RWPE1 (cell line): ENCODE measurements at regions not wholly inside any gene's neighbourhood (a gene's known extent, or its start where the extent isn't known, plus 50 kb on each side); places are given as distances from the start of the nearest gene placed in this dataset.

Experiments
- CTCF ChIA-PET: fragments of 350-600 bp; sonication (Branson Sonifier 250); formaldehyde crosslinking; extraction: SDS; loops from one replicate; lab custom pipeline; 2021; lab: Yijun Ruan, JAX
- POLR2A ChIA-PET: fragments of 400-600 bp; formaldehyde crosslinking; extraction: SDS; loops from one replicate; lab custom pipeline; 2020; ENCODE audit warnings: antibody characterized with exemption; ENCODE audit not compliant: low non-redundant PET; lab: Yijun Ruan, JAX
- DNase-seq: peaks from one replicate; pipeline ENCODE4 v3.0.0; 2012; ENCODE audit warnings: low spot score
- H3K27ac ChIP-seq: fragments of 450-650 bp; 2 replicates; pipeline ENCODE4 v1.5.1; 2017
- TF ChIP-seq, protein P1 (sequence below): fragments of 450-650 bp; conservative IDR thresholded peaks from 2 replicates; pipeline ENCODE4 v1.5.1; 2017; ENCODE audit warnings: low read depth, mild to moderate bottlenecking

DNA sequence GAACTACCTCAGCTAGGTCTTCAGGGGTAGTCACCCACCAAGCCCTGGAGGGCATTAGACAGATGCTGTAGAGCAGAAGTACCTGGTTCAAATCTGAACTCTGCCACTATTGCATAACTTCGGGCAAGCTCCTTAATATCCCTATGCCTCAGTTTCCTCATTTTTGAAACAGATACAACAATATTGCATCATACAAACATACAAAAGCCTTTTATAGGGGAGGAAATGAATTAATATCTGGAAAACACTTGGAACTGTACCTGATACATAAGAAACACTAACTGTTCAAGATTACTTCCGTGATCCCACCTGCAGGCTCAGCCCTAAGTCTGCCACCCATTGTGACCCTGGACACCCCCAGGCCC lies 166.1 kb downstream of the EFNB1 start:
- CTCF ChIA-PET = no interaction called here
- H3K27ac ChIP-seq = peak overlapping the region; percentile 87
- POLR2A ChIA-PET = no interaction called here
- TF ChIP-seq, protein P1, sequence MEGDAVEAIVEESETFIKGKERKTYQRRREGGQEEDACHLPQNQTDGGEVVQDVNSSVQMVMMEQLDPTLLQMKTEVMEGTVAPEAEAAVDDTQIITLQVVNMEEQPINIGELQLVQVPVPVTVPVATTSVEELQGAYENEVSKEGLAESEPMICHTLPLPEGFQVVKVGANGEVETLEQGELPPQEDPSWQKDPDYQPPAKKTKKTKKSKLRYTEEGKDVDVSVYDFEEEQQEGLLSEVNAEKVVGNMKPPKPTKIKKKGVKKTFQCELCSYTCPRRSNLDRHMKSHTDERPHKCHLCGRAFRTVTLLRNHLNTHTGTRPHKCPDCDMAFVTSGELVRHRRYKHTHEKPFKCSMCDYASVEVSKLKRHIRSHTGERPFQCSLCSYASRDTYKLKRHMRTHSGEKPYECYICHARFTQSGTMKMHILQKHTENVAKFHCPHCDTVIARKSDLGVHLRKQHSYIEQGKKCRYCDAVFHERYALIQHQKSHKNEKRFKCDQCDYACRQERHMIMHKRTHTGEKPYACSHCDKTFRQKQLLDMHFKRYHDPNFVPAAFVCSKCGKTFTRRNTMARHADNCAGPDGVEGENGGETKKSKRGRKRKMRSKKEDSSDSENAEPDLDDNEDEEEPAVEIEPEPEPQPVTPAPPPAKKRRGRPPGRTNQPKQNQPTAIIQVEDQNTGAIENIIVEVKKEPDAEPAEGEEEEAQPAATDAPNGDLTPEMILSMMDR = no peak
- DNase-seq = no peak

- TF ChIP-seq, protein P1 = no peak
- no peak for DNase-seq
- no peak overlapping the region for H3K27ac ChIP-seq
- ChIA-PET POLR2A (no interaction called here), CTCF (no interaction called here)
Measured at GRCh38 chrX:68994135-68994890, 165.5 kb downstream of the EFNB1 start.

GRCh38 chrX:68992821-68993397 lies 164.1 kb downstream of the EFNB1 start:
- TF ChIP-seq, protein P1 = no peak
- DNase-seq = no peak
- ChIA-PET CTCF (interaction anchor here (0.6 kb wide), 1 partner anchor 165 kb away, joined by 4 read pairs; no protein-coding TSS in a partner anchor), POLR2A (no interaction called here)
- no peak overlapping the region for H3K27ac ChIP-seq

GRCh38 chrX:68991691-68992345 lies 163.0 kb downstream of the EFNB1 start:
- DNase-seq = no peak
- CTCF ChIA-PET = interaction anchor here (0.6 kb wide), 1 partner anchor 54 kb away, joined by 3 read pairs; no protein-coding TSS in a partner anchor
- POLR2A ChIA-PET = no interaction called here
- TF ChIP-seq, protein P1 = no peak
- no peak overlapping the region for H3K27ac ChIP-seq

GRCh38 chrX:68990948-68991347 lies 162.1 kb downstream of the EFNB1 start:
- ChIA-PET CTCF (no interaction called here), POLR2A (no interaction called here)
- TF ChIP-seq, protein P1 = no peak
- no peak for DNase-seq
- H3K27ac ChIP-seq = no peak overlapping the region

DNA sequence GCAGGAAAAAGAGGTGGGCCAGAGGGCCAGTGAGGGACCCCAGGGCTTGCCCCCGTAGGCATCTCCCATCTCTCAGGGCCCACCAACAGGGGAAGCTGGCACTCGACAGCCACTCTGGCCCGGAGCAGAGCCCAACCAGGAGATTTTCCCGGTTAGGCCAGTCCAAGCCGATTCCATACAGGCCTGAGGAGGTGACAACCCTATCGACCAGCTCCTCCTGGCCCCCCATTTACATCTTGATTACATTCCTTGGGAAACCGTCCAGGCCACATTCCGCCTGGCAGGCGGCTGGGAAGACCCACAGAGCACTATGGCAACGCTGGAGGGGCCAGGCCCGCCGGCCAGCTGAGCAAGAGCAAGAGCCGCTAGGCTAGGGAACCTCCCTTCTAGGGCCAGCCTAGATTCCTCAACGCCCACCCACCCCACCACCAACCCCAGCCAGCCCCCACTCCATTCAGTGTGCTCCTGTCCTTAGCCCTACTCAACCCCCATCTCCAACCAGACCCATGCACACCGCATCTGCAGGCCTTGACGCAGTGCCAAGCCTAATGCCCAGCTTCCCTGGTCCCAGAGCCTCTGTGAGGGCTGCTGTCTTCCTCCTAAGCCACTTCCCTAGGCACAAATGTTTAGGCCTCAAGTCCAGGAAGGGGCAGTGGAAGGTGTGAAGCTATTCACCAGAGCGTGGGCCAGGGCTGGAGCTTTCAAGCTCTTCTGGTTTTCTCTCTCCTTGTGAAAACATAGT lies 161.2 kb downstream of the EFNB1 start:
- DNase-seq = no peak
- TF ChIP-seq, protein P1 = no peak
- CTCF ChIA-PET = no interaction called here
- H3K27ac ChIP-seq = no peak overlapping the region
- POLR2A ChIA-PET = no interaction called here
